ENCODE measurements at regions not wholly inside any gene's neighbourhood (a gene's known extent, or its start where the extent isn't known, plus 50 kb on each side); places are given as distances from the start of the nearest gene placed in this dataset.

GRCh38 chr2:123636232-123636631 is 388.9 kb upstream of the CNTNAP5 start:
- H3K79me2 ChIP-seq (ENCODE audit: low read length) = no peaks in the 10 kb centered on the region
- TF ChIP-seq CTCF (IDR thresholded peaks at IDR 0.05; ENCODE audit: low read length) = no peak
- no peak for TF ChIP-seq EZH2 (optimal IDR thresholded peaks at IDR 0.05; ENCODE audit: low read depth, low read length)
- TF ChIP-seq EZH2phosphoT487 (IDR thresholded peaks at IDR 0.05; ENCODE audit: low read length) = no peak
- no peaks in the 10 kb centered on the region for H4K20me1 ChIP-seq (ENCODE audit: insufficient read depth, low read length)

GRCh38 chr2:123640685-123641335 is 384.3 kb upstream of the CNTNAP5 start:
- H3K79me2 ChIP-seq (ENCODE audit: low read length) = no peaks in the 10 kb centered on the region
- H2AFZ ChIP-seq (ENCODE audit: low read length) = no peak overlapping the region
- H3K4me2 ChIP-seq (ENCODE audit: low read depth, low read length) = no peak overlapping the region
- H3K4me1 ChIP-seq (ENCODE audit: low read length) = no peaks in the 10 kb centered on the region
- TF ChIP-seq EZH2phosphoT487 (IDR thresholded peaks at IDR 0.05; ENCODE audit: low read length) (no peak), CTCF (IDR thresholded peaks at IDR 0.05; ENCODE audit: low read length) (no peak), EZH2 (optimal IDR thresholded peaks at IDR 0.05; ENCODE audit: low read depth, low read length) (no peak)
- no peak for DNase-seq
- no peaks in the 10 kb centered on the region for H4K20me1 ChIP-seq (ENCODE audit: insufficient read depth, low read length)
- no peaks in the 10 kb centered on the region for H3K36me3 ChIP-seq (replicated peaks; ENCODE audit: insufficient read depth, low read length)
- H3K9me2 ChIP-seq (replicated peaks; ENCODE audit: insufficient read depth, low read length) = no peaks in the 10 kb centered on the region
- H3K9ac ChIP-seq (ENCODE audit: low read length) = no peak overlapping the region
- H3K4me3 ChIP-seq (ENCODE audit: low read length) = no peak overlapping the region
- no peaks in the 10 kb centered on the region for H3F3A ChIP-seq (ENCODE audit: insufficient read depth, low read length)
- H3K27me3 ChIP-seq (replicated peaks; ENCODE audit: insufficient read depth, low read length) = no peaks in the 10 kb centered on the region
- H3K27ac ChIP-seq (ENCODE audit: low read length) = no peak overlapping the region
- H3K9me3 ChIP-seq (replicated peaks; ENCODE audit: insufficient read depth, low read length) = no peaks in the 10 kb centered on the region

More at GRCh38 chr2:123636232-123636631, 388.9 kb upstream of the CNTNAP5 start:
- DNase-seq = no peak
- Histone ChIP-seq H3K9me3 (replicated peaks; ENCODE audit: insufficient read depth, low read length) (no peaks in the 10 kb centered on the region), H2AFZ (ENCODE audit: low read length) (no peak overlapping the region), H3K4me2 (ENCODE audit: low read depth, low read length) (no peak overlapping the region), H3K4me1 (ENCODE audit: low read length) (no peaks in the 10 kb centered on the region), H3K36me3 (replicated peaks; ENCODE audit: insufficient read depth, low read length) (no peaks in the 10 kb centered on the region), H3K4me3 (ENCODE audit: low read length) (no peak overlapping the region), H3K27ac (ENCODE audit: low read length) (no peak overlapping the region), H3F3A (ENCODE audit: insufficient read depth, low read length) (no peaks in the 10 kb centered on the region), H3K9ac (ENCODE audit: low read length) (no peak overlapping the region), H3K27me3 (replicated peaks; ENCODE audit: insufficient read depth, low read length) (no peaks in the 10 kb centered on the region), H3K9me2 (replicated peaks; ENCODE audit: insufficient read depth, low read length) (no peaks in the 10 kb centered on the region)

DNA sequence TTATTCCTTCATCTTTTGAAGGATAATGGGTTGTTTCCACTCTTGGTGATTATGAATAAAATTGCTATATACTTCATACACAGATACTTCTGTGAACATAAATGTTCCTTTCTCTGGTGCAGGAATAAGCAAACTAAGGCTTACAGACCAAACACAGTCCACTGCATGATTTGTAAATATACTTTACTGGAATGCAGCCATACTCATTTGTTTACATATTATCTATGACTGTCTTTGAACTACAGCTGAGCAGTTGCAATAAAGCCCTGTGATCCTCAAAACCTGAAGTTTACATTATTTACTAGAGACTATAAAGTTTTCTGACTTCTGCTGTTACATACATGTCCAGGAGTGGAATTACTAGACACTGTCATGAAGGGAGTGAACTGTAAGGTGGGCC is 381.0 kb upstream of the CNTNAP5 start:
- Histone ChIP-seq H3K9me2 (replicated peaks; ENCODE audit: insufficient read depth, low read length) (no peaks in the 10 kb centered on the region), H3K4me1 (ENCODE audit: low read length) (no peaks in the 10 kb centered on the region), H3K9ac (ENCODE audit: low read length) (no peak overlapping the region), H3K27me3 (replicated peaks; ENCODE audit: insufficient read depth, low read length) (no peaks in the 10 kb centered on the region), H3K4me2 (ENCODE audit: low read depth, low read length) (no peak overlapping the region), H3K79me2 (ENCODE audit: low read length) (no peaks in the 10 kb centered on the region), H3K4me3 (ENCODE audit: low read length) (no peak overlapping the region), H3K9me3 (replicated peaks; ENCODE audit: insufficient read depth, low read length) (no peaks in the 10 kb centered on the region), H3K36me3 (replicated peaks; ENCODE audit: insufficient read depth, low read length) (no peaks in the 10 kb centered on the region), H4K20me1 (ENCODE audit: insufficient read depth, low read length) (no peaks in the 10 kb centered on the region), H3K27ac (ENCODE audit: low read length) (no peak overlapping the region), H2AFZ (ENCODE audit: low read length) (no peak overlapping the region), H3F3A (ENCODE audit: insufficient read depth, low read length) (no peaks in the 10 kb centered on the region)
- DNase-seq = no peak
- TF ChIP-seq CTCF (IDR thresholded peaks at IDR 0.05; ENCODE audit: low read length) = no peak
- TF ChIP-seq EZH2 (optimal IDR thresholded peaks at IDR 0.05; ENCODE audit: low read depth, low read length) = no peak
- TF ChIP-seq EZH2phosphoT487 (IDR thresholded peaks at IDR 0.05; ENCODE audit: low read length) = no peak
